ENCODE measurements at regions not wholly inside any gene's neighbourhood (a gene's known extent, or its start where the extent isn't known, plus 50 kb on each side); places are given as distances from the start of the nearest gene placed in this dataset.

- no peak for DNase-seq (ENCODE audit: low read depth in 2 of 2)
Observed at GRCh38 chr6:119544325-119545175, 195.0 kb upstream of the MAN1A1 start.

DNA sequence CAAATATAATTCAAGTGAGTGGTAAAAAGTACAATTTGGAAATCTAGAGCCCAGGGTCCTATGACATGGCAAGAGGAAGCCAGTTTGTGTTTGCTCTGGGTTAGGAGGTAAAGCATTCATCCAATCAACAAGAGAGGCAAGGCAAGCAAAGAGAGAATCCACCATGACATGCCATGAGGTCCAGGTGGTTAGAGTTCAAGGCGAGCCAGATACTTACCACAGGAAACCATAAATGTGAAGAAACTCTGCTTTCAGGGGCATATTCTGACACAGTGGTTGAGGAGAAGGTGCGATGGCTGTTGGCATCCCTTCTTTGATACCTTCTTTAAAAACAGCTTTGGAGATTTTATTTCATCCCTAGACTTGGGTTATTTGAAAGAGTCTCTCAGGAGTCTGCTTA lies 193.8 kb upstream of the MAN1A1 start:
- no peak for DNase-seq (ENCODE audit: low read depth in 2 of 2)

DNA sequence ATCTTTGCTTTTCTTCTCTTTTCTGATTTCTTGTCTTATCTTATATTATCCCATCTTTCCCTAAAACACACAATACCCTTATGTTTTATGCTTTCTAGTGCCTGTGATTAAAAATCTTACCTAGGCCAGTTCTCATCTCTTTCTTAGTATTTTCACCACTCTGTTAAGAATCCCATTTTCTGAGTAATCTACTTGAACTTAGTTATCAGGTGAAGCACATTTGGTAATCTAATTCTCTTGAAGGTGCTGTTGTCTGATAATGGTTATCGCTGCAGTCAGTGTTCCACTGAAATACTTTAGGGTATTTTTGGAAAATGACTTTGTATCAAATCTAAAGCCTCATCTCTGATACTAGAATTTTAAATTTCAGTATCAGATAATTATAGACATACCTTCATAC lies 192.5 kb upstream of the MAN1A1 start:
- DNase-seq (ENCODE audit: low read depth in 2 of 2), result no peak

GRCh38 chr6:119541132-119541905 lies 191.8 kb upstream of the MAN1A1 start:
- no peak for DNase-seq (ENCODE audit: low read depth in 2 of 2)

DNA sequence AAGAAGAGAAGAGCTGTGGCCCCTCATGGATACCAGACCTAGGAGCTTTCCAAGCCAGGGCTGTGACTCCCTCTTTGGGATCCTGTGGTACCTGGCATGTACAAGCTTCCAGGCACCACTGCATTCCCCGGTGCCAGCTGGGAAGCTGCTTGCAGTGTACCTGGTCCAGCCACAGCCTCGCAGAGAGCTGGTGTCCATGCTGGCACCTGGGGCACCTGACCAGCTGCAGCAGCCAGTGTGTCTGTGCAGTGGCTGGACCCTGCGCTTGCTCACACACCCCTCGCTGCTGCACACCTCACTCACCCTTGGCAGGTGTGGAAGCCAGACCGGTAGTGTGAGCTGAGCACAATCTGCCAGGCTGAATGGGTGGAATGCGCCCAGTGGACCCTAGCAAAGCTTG lies 190.9 kb upstream of the MAN1A1 start:
- no peak for DNase-seq (ENCODE audit: low read depth in 2 of 2)

- DNase-seq (ENCODE audit: low read depth in 2 of 2), result no peak
Observed at GRCh38 chr6:119539066-119539746, 189.6 kb upstream of the MAN1A1 start.

GRCh38 chr6:119536666-119537065 lies 187.1 kb upstream of the MAN1A1 start:
- DNase-seq (ENCODE audit: low read depth in 2 of 2), result no peak

DNA sequence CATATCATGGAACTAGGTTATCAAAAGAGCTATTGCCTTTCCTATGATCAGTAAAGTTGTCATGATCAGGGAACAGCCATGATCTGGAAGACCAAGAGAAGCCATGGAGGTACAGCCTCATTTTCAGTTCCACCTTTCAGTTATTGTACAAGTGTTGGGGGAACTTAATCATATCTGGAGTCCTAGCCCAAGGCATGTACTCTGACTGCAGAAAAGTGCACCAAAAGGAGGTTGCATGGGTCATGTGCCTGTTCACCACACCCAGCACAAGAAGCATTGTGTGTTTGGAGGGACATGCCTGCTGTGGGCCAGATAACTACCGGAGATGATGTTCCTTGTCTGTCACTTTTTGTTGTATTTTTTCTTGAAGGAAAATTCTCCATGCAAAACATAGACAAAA lies 185.8 kb upstream of the MAN1A1 start:
- DNase-seq (ENCODE audit: low read depth in 2 of 2), result no peak

DNA sequence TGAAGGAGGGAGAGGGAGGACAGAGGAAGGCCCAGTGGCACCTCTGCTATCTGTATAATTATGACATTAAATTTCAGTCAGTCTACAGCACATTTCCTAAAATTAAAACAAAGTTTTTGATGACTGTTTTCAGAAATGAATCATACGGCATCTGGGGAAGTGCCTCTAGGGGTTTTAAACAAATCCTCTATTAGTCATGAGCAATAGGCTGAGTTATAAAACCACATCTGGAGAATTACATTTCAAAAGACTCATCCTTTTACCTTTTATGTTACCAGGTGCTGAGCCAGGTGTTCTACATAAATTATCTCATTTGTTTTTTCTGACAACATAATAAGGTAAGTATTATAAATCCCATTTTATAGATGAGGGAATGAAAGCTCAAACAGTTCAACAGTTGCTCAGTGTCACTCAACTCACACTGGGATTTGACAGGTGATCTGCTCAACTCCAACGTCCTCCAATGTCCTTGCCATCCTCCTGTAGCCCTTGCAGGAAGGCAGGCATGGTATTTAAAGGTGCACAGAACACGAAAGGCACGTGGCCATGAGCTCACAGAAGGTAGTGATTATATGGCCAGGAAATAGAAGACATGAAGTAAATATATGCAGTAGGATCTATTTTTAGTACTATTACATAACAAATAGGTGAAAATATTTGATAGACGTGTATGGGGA lies 184.2 kb upstream of the MAN1A1 start:
- DNase-seq (ENCODE audit: low read depth in 2 of 2), result no peak

- DNase-seq (ENCODE audit: low read depth in 2 of 2), result no peak
Observed at GRCh38 chr6:119527231-119527578, 177.6 kb upstream of the MAN1A1 start.

GRCh38 chr6:119526561-119527230 lies 177.1 kb upstream of the MAN1A1 start:
- DNase-seq (ENCODE audit: low read depth in 2 of 2), result no peak

GRCh38 chr6:119524410-119524809 lies 174.8 kb upstream of the MAN1A1 start:
- no peak for DNase-seq (ENCODE audit: low read depth in 2 of 2)

DNA sequence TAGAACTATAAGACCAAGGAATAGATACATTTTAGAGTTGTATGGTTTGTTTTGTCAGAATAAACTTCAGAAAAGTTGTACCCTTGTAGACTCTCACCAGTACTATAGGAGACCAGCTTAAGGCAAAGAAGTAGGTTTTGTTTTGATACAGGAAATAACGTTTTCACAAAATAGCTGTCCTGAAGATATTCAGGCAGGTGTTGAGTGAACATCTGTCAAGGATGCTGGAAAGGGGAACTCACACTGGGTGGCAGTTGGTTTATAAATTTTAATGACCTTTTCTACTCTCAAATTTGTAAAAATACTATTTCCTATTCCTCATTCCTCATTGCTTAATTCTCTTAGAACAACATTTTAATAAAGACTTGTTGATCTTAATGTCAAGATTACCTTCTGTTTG lies 174.0 kb upstream of the MAN1A1 start:
- DNase-seq (ENCODE audit: low read depth in 2 of 2), result no peak

DNA sequence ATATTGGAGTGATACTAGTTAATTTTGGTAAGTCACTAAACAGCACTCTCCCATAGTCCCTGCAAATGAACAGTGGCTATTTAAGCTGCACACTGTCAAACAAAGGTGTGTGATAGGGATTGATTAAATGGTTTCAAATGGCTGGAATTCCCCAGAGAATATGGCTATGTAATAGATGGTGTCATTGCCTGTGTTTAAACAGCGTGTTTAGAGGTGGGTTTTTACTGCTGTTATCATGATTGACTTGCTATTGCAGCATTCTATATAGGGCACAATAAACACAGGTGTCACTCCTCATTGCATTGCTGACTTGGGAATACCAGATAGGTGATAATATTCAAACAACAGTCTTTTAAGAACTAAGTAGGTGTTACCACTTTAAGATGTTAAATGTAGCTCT lies 171.7 kb upstream of the MAN1A1 start:
- no peak for DNase-seq (ENCODE audit: low read depth in 2 of 2)

GRCh38 chr6:119517428-119517827 lies 167.9 kb upstream of the MAN1A1 start:
- DNase-seq (ENCODE audit: low read depth in 2 of 2), result no peak

- no peak for DNase-seq (ENCODE audit: low read depth in 2 of 2)
Observed at GRCh38 chr6:119514345-119514744, 164.8 kb upstream of the MAN1A1 start.

GRCh38 chr6:119511024-119511423 lies 161.5 kb upstream of the MAN1A1 start:
- no peak for DNase-seq (ENCODE audit: low read depth in 2 of 2)

DNA sequence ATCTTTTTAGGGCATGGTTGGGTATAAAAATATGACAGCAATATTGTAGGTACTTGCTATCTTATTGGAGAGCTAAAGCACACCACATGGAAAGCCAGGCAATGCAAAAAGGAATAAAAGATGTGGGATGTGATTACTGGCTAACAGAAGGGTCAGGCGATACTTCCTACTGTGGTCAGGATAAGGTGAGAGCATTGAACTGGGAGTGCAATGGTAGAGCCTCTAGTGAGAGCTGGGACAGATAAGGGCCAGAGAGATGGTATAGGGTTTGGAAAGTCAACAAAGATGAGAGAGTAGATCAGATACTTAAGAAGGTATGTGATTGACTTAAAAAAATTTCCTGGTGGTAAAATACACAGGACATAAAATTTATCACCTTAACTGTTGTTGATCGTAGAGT lies 160.7 kb upstream of the MAN1A1 start:
- no peak for DNase-seq (ENCODE audit: low read depth in 2 of 2)

- DNase-seq (ENCODE audit: low read depth in 2 of 2), result no peak
Observed at GRCh38 chr6:119506631-119507174, 157.1 kb upstream of the MAN1A1 start.

DNA sequence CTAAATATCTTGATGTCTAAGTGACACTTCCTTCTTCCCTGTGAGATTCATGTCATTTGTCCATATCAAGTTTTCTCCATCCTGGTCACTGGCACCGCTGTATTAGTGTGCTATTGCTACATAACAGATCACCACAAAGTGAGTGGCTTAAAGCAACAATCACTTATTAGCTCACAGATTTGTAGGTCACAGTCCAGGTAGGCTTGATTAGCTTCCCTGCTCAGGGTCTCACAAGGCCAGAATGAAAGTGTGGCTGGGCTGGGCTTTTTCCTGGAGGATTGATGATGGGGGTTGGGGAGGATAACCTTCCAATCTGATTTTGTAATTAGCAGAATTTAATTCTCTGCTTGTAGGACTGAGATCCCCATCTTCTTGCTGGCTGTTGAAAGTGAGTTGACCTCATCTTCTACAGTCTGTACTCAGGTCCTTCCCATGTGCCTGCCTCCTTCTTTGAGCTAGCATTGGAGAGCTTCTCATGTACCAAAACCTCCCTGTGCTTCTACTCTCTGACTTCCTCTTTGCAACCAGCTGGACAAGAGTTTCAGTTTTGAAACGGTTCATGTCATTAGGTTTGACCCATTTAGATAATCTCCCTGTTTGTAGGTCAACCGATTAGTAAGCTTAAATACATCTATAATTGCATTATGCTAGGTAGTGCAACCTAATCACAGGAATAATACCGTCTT lies 152.4 kb upstream of the MAN1A1 start:
- no peak for DNase-seq (ENCODE audit: low read depth in 2 of 2)

DNA sequence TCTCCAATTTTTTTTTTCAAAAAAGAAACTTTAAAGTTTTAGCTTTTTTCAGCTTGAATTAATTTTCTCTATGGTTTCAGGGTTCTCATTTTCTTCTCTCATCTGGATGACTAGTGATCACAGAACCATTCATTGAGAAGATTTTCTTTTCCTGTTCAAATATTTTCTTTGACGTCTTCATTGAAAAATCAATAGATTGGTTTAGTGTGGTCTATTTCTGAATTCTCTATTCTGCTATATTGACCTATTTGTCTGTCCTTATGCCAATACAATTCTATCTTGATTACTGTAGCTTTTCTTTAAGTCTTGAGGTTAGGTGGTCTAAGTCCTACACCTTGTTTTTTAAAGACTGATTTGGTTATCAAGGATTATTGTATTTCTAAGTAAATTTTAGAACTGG lies 150.2 kb upstream of the MAN1A1 start:
- DNase-seq (ENCODE audit: low read depth in 2 of 2), result no peak

All from stimulated activated CD8-positive, alpha-beta memory T cell treated with anti-CD3 and anti-CD28 coated beads, Interleukin-2, amount 100 ng/mL, for 1 hour (primary cell).